ENCODE measurements at regions not wholly inside any gene's neighbourhood (a gene's known extent, or its start where the extent isn't known, plus 50 kb on each side); places are given as distances from the start of the nearest gene placed in this dataset.

GRCh38 chr7:156177422-156178055, 365.3 kb upstream of the SHH start:
- TF ChIP-seq, protein P1, sequence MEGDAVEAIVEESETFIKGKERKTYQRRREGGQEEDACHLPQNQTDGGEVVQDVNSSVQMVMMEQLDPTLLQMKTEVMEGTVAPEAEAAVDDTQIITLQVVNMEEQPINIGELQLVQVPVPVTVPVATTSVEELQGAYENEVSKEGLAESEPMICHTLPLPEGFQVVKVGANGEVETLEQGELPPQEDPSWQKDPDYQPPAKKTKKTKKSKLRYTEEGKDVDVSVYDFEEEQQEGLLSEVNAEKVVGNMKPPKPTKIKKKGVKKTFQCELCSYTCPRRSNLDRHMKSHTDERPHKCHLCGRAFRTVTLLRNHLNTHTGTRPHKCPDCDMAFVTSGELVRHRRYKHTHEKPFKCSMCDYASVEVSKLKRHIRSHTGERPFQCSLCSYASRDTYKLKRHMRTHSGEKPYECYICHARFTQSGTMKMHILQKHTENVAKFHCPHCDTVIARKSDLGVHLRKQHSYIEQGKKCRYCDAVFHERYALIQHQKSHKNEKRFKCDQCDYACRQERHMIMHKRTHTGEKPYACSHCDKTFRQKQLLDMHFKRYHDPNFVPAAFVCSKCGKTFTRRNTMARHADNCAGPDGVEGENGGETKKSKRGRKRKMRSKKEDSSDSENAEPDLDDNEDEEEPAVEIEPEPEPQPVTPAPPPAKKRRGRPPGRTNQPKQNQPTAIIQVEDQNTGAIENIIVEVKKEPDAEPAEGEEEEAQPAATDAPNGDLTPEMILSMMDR (IDR thresholded peaks at IDR 0.05; ENCODE audit: low read depth, low read length, poor library complexity, severe bottlenecking): no peak
- no peak for TF ChIP-seq EZH2phosphoT487 (IDR thresholded peaks at IDR 0.05; ENCODE audit: borderline replicate concordance, low read length)

Measured in DOHH2 (cell line).